ENCODE measurements at regions not wholly inside any gene's neighbourhood (a gene's known extent, or its start where the extent isn't known, plus 50 kb on each side); places are given as distances from the start of the nearest gene placed in this dataset.

DNA sequence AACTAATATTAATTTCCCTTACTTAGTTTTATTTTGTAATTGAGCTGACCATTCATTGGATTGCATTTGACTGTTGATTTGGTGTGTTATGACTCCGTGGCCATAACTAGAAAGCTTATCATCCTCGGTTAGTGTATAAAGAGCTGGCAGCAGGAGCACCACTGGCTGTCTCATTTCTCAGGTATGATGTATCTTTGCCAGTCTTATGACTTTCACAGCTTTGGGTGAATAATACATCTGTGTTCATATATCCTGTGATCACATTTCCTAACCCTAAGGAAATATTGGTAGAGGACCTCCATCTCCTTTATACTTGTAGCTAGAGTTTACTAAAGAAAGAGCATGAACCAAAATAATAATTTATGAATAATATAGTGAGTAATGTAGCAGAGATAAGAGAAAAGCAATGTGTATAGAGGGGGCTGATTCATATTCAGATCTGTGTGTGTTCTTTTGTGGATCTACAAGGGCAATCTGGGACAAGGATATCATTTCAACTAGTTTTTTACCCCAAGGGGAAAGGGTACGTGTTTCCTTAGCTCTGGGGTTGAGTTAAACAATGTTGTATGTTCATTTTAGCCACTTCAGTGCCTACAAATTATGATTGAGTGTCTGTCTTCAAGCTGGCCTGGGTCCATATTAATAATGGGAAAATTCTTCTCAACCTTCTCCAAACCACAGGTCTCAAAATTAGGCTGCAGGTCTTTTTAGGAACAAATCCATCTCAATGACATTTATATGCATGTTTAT, 901.7 kb downstream of the NTRK3 start:
- TF ChIP-seq FOXP2 (optimal IDR thresholded peaks at IDR 0.05; ENCODE audit: control extremely low read depth, extremely low read length, insufficient read depth) (no peak), POLR2AphosphoS5 (IDR thresholded peaks at IDR 0.05; ENCODE audit: borderline replicate concordance, low read depth, low read length) (no peak), EZH2 (IDR thresholded peaks at IDR 0.05) (no peak)
- Histone ChIP-seq H3K9me3 (ENCODE audit: low read depth, low read length) (no peaks in the 10 kb centered on the region), H3K9ac (ENCODE audit: insufficient read length) (no peak overlapping the region), H3K36me3 (ENCODE audit: insufficient read depth, low read length) (no peaks in the 10 kb centered on the region), H3K4me3 (no peak overlapping the region), H3K27ac (no peak overlapping the region)
- no peak for DNase-seq (ENCODE audit: low read depth, low spot score)

DNA sequence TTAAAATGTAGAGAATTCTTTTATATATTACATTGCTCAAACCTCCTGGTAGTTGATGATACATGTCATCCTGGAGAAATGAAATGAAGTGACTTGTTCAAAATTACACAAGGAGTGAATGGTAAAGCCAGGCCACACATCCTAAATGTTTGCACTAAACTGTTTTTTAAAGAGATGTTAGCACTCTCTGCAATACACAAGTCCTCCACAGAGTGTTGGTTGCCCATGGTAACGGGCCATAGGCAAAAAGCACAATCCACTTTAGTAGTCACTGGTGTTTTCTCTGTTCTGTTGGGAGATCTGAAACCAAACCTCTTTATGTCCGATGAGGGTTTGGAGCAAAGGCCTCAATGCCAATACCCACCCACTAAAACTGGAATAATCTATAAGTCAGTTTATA, 907.4 kb downstream of the NTRK3 start:
- H3K4me3 ChIP-seq = no peak overlapping the region
- no peak overlapping the region for H3K27ac ChIP-seq
- TF ChIP-seq POLR2AphosphoS5 (IDR thresholded peaks at IDR 0.05; ENCODE audit: borderline replicate concordance, low read depth, low read length) (no peak), EZH2 (IDR thresholded peaks at IDR 0.05) (no peak), FOXP2 (optimal IDR thresholded peaks at IDR 0.05; ENCODE audit: control extremely low read depth, extremely low read length, insufficient read depth) (no peak)
- H3K9me3 ChIP-seq (ENCODE audit: low read depth, low read length) = no peaks in the 10 kb centered on the region
- no peak for DNase-seq (ENCODE audit: low read depth, low spot score)
- H3K9ac ChIP-seq (ENCODE audit: insufficient read length) = no peak overlapping the region
- H3K36me3 ChIP-seq (ENCODE audit: insufficient read depth, low read length) = no peaks in the 10 kb centered on the region

DNA sequence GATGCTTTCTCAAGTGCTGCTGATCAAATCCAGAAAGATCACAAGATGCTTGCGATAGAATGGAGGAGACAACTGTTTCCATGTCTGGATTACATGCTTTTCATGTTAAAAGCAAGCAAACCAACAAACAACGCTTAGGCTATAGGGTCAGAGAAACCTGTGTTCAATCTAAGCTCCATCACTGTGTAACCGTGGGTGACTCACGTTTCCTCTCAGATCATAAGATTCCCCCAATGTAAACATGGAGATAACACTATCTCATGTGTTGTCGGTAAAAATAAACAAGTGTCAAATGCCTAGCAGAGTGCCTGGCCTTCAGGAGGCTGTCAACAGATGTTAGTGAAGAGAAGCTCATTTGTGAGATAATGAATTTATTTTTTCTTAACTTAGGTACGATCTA, 907.8 kb downstream of the NTRK3 start:
- Histone ChIP-seq H3K4me3 (no peak overlapping the region), H3K36me3 (ENCODE audit: insufficient read depth, low read length) (no peaks in the 10 kb centered on the region), H3K9me3 (ENCODE audit: low read depth, low read length) (no peaks in the 10 kb centered on the region), H3K27ac (no peak overlapping the region), H3K9ac (ENCODE audit: insufficient read length) (no peak overlapping the region)
- no peak for DNase-seq (ENCODE audit: low read depth, low spot score)
- TF ChIP-seq EZH2 (IDR thresholded peaks at IDR 0.05) (no peak), FOXP2 (optimal IDR thresholded peaks at IDR 0.05; ENCODE audit: control extremely low read depth, extremely low read length, insufficient read depth) (no peak), POLR2AphosphoS5 (IDR thresholded peaks at IDR 0.05; ENCODE audit: borderline replicate concordance, low read depth, low read length) (no peak)

DNA sequence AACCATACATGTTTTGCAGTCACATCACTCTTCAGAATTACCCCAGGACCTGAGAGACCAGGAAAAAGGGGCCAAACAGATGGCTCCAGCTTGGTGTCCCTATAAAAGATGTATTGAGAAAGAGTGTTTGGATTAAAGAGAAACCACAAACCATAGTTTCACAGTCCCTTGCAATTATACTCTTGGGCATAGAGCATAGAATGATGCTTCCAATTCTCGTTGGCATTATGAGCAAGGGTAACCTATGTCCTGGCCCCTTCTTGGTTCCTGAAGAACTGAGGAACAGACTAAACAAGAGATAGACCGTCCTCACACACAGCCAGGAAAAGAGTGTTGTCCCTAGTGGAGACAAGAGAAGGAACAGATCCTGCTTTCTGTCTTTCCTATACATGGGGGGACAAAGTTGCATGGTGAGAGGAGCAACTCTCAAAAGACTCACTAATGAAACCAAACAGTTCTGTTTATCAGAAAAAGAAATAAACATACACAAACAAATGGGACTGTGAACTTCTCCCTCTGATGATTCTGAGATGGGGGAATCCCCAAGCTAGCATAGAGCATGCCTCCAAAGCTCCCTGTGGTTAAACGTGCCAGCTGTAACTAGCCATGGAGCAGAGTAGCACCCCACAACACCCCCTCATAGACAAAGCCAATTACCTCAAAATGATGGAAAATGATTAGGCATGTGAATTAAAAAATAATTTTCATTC, 908.6 kb downstream of the NTRK3 start:
- no peaks in the 10 kb centered on the region for H3K9me3 ChIP-seq (ENCODE audit: low read depth, low read length)
- no peak for DNase-seq (ENCODE audit: low read depth, low spot score)
- no peaks in the 10 kb centered on the region for H3K36me3 ChIP-seq (ENCODE audit: insufficient read depth, low read length)
- H3K27ac ChIP-seq = no peak overlapping the region
- H3K4me3 ChIP-seq = no peak overlapping the region
- no peak for TF ChIP-seq FOXP2 (optimal IDR thresholded peaks at IDR 0.05; ENCODE audit: control extremely low read depth, extremely low read length, insufficient read depth)
- TF ChIP-seq POLR2AphosphoS5 (IDR thresholded peaks at IDR 0.05; ENCODE audit: borderline replicate concordance, low read depth, low read length) = no peak
- TF ChIP-seq EZH2 (IDR thresholded peaks at IDR 0.05) = no peak
- H3K9ac ChIP-seq (ENCODE audit: insufficient read length) = no peak overlapping the region

DNA sequence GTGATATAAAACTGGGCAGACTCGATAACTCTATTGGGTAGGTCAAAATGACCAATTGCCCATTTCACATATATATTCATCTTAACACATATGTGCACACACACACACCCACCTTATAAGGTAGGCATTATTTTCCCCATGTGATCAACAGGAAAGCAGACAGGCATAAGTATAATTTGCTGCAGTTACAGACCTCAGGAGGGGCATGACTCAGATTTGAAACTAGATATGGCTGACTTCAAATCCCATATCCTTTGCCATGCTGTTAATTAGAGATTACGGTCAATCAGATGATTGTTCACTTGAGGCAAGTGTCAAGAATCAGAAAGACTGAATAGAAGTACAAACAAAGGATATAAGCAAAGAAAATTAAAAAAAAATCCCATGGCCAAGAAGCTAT, 910.6 kb downstream of the NTRK3 start:
- no peak overlapping the region for H3K9ac ChIP-seq (ENCODE audit: insufficient read length)
- DNase-seq (ENCODE audit: low read depth, low spot score) = no peak
- H3K27ac ChIP-seq = no peak overlapping the region
- no peaks in the 10 kb centered on the region for H3K9me3 ChIP-seq (ENCODE audit: low read depth, low read length)
- H3K4me3 ChIP-seq = no peak overlapping the region
- H3K36me3 ChIP-seq (ENCODE audit: insufficient read depth, low read length) = no peaks in the 10 kb centered on the region
- TF ChIP-seq FOXP2 (optimal IDR thresholded peaks at IDR 0.05; ENCODE audit: control extremely low read depth, extremely low read length, insufficient read depth) (no peak), POLR2AphosphoS5 (IDR thresholded peaks at IDR 0.05; ENCODE audit: borderline replicate concordance, low read depth, low read length) (no peak), EZH2 (IDR thresholded peaks at IDR 0.05) (no peak)

DNA sequence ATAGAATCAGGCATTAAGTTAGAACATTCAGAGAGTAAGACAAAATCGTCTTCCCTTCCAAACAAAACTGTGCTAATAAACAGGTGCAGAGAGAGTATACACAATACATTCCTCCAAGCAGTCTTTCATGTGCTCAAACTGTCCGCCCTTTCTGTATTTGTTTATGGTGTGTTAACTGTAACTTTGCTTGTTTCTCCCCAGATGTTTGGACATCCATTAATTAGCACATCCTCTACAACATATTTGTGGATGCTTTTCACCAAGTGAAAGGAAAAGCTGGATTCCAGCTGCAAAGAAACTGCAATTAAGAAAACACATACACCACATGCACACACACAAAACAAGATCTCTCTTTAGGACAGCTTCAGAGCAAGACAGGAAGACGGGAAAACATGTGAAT, 912.6 kb downstream of the NTRK3 start:
- Histone ChIP-seq H3K9ac (ENCODE audit: insufficient read length) (no peak overlapping the region), H3K4me3 (no peak overlapping the region), H3K36me3 (ENCODE audit: insufficient read depth, low read length) (no peaks in the 10 kb centered on the region), H3K9me3 (ENCODE audit: low read depth, low read length) (no peaks in the 10 kb centered on the region), H3K27ac (no peak overlapping the region)
- DNase-seq (ENCODE audit: low read depth, low spot score) = no peak
- TF ChIP-seq FOXP2 (optimal IDR thresholded peaks at IDR 0.05; ENCODE audit: control extremely low read depth, extremely low read length, insufficient read depth) (no peak), POLR2AphosphoS5 (IDR thresholded peaks at IDR 0.05; ENCODE audit: borderline replicate concordance, low read depth, low read length) (no peak), EZH2 (IDR thresholded peaks at IDR 0.05) (no peak)

DNA sequence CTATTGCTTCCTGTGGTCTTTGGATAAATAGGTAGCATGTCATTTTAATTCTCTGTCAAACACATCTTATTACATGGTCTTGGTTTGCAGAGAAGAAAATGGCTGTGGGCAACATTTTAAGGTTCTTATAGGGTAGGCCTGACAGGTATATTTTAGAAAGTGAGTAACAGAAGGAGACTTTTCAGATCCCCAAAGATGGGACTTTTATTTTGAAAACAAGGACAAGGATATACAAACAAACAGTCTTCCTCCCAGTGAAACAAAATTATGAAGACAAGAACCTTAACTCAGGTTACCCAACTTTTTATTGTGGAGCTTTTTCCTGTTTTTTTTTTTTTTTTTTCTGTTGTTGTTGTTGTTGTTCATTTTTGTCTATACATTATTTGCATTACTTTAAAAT, 916.2 kb downstream of the NTRK3 start:
- Histone ChIP-seq H3K9me3 (ENCODE audit: low read depth, low read length) (no peaks in the 10 kb centered on the region), H3K27ac (no peak overlapping the region), H3K4me3 (no peak overlapping the region), H3K9ac (ENCODE audit: insufficient read length) (no peak overlapping the region), H3K36me3 (ENCODE audit: insufficient read depth, low read length) (no peaks in the 10 kb centered on the region)
- TF ChIP-seq EZH2 (IDR thresholded peaks at IDR 0.05) (no peak), FOXP2 (optimal IDR thresholded peaks at IDR 0.05; ENCODE audit: control extremely low read depth, extremely low read length, insufficient read depth) (no peak), POLR2AphosphoS5 (IDR thresholded peaks at IDR 0.05; ENCODE audit: borderline replicate concordance, low read depth, low read length) (no peak)
- DNase-seq (ENCODE audit: low read depth, low spot score) = no peak

DNA sequence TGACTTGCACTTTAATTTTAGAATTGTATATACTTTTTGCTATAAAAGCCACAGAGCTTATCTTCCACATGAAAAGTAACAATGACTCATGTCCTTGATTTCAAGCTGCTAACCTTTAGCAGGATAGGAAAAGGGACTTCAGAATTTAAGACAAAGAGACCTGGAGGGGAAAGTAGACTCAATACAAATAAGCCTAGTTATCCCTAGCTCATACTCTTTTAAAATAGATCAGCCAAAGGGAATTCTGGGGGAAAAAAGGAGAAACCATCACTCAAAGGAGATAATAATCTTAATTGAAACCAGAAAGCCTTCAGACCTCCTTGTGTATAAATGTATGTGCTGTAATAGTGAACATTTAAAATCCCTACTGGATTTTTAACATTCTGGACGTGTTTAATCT, 930.3 kb downstream of the NTRK3 start:
- no peak overlapping the region for H3K9ac ChIP-seq (ENCODE audit: insufficient read length)

More for the DNA sequence above, 930.3 kb downstream of the NTRK3 start:
- no peaks in the 10 kb centered on the region for H3K36me3 ChIP-seq (ENCODE audit: insufficient read depth, low read length)
- no peak for DNase-seq (ENCODE audit: low read depth, low spot score)
- H3K9me3 ChIP-seq (ENCODE audit: low read depth, low read length) = no peaks in the 10 kb centered on the region
- H3K27ac ChIP-seq = no peak overlapping the region
- H3K4me3 ChIP-seq = no peak overlapping the region
- TF ChIP-seq FOXP2 (optimal IDR thresholded peaks at IDR 0.05; ENCODE audit: control extremely low read depth, extremely low read length, insufficient read depth) = no peak
